ENCODE measurements at regions not wholly inside any gene's neighbourhood (a gene's known extent, or its start where the extent isn't known, plus 50 kb on each side); places are given as distances from the start of the nearest gene placed in this dataset.

DNA sequence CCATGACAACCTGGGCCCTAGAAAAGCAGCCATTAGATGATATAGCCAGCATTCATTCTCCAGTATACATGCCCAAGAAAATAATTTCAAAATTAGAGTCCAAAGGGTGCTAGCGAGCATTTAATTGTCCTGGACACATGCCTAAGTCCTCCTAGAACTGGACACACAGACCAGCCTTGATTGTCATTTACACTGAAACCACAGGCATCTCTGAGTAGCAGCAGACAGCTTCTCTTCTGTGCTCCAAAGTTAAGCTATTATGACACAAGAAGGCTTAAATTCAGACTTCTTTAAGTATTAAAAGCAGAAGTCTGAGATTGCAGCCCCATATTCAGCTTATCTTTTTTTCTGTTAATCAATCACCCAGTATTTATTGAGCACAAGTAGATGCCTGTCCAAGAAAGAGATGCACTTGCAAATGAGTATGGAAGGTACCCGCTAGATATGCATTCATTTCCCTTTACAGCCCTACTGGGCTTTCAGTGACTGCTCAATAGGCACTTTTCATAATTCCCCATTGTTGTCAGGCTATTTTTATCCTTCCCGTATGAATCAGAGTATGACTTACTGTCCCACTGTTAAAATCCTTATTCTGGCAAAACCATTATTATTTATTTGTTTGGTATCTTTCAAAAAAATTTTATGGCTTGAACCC lies 374.1 kb downstream of the FBXW7 start:
- TF ChIP-seq, protein P1, sequence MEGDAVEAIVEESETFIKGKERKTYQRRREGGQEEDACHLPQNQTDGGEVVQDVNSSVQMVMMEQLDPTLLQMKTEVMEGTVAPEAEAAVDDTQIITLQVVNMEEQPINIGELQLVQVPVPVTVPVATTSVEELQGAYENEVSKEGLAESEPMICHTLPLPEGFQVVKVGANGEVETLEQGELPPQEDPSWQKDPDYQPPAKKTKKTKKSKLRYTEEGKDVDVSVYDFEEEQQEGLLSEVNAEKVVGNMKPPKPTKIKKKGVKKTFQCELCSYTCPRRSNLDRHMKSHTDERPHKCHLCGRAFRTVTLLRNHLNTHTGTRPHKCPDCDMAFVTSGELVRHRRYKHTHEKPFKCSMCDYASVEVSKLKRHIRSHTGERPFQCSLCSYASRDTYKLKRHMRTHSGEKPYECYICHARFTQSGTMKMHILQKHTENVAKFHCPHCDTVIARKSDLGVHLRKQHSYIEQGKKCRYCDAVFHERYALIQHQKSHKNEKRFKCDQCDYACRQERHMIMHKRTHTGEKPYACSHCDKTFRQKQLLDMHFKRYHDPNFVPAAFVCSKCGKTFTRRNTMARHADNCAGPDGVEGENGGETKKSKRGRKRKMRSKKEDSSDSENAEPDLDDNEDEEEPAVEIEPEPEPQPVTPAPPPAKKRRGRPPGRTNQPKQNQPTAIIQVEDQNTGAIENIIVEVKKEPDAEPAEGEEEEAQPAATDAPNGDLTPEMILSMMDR (IDR thresholded peaks at IDR 0.05): no peak
- TF ChIP-seq POLR2A (IDR thresholded peaks at IDR 0.05): no peak

Data from esophagus squamous epithelium (tissue), 4 donors.